NCI-H460 (cell line): ENCODE measurements at regions not wholly inside any gene's neighbourhood (a gene's known extent, or its start where the extent isn't known, plus 50 kb on each side); places are given as distances from the start of the nearest gene placed in this dataset.

Experiments
- DNase-seq: peaks from one replicate; pipeline ENCODE4 v3.0.0-alpha.2; 2016; ENCODE audit warnings: low read depth; ENCODE audit errors: extremely low read depth

DNA sequence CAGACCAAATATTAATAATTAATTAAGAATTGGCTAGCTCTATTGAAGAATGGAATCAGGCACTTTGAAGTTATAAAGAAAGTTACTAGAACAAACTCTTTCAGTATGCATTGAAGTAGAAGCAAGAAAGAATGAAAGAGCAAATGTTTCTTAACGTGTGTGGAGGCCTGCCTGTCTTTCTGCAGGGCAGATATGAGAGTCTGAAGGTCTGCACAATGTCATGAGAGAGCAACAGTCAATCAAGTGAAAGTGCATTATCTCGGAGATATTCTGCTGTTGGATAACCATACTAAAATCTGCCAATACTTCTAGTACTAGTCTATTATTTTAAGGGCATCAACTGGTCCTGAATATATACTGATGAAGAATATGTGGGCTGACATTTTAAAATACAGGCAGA is 1270.8 kb downstream of the ZPLD1 start:
- DNase-seq = no peak

DNA sequence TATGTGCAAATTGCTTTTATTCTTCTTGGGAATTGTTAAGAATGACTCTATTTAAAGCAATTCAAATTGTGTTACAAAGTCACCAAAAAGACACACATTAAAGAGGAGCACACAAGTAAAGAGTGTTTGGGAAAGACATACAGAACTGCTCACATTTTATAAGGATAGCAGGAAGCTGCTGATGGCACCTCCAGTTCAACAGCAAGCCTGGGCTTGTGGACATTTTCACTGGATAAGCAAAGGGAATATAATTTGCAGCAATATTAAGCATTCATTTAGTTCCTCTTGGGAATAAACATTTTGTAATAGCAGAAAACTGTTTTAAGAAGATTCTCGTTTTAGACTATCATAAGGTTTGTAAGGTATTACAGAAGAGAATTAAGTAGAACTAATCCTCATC is 1271.9 kb downstream of the ZPLD1 start:
- no peak for DNase-seq

DNA sequence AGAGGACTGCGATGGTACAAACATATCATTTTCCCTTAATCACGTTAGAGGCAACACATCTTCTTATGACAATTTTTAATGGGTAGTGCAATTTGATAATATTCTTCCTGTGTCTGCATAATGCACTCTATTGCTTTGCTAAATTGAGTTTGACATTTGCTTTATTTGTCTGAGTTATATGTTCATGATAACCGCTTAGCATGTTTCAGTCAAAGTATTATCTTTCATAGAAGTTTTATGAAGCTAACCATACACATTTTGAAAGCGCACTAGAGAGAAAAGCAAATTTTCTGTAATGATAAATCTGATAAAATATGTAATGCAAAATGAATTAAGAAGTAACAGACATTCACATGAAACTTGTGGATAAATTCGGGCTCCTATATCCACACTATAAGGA is 1276.9 kb downstream of the ZPLD1 start:
- no peak for DNase-seq

DNA sequence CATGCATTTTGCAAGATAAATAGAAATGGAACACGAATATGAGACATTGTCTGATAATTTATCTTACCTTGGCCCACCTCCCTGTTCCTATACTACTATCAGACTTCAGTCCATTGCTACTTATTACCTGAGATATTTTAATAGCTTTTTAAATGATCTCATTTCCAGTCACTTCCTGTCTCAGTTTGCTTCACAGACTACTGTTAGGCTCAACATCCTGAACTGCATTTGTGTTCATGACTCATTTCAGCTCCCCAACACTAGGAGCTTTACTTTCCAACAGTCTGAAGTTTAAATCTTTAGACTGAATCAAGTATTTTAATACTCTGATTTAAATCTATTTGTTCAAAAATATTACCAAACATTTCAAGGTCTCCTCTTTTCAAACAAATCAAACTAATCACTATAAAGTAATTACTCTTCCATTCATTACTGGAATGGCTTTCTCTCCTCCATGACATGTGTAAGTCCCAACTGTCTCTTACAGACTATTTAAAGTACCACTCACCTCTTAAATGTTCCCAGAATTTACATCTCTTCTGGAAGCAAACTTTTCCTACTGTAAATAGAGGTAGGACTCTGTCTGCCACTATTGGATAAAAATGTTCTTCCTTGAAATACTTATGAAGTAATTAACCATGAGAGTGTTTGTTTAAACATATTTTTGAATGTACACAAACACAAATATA is 1277.6 kb downstream of the ZPLD1 start:
- DNase-seq = peak; percentile 1

DNA sequence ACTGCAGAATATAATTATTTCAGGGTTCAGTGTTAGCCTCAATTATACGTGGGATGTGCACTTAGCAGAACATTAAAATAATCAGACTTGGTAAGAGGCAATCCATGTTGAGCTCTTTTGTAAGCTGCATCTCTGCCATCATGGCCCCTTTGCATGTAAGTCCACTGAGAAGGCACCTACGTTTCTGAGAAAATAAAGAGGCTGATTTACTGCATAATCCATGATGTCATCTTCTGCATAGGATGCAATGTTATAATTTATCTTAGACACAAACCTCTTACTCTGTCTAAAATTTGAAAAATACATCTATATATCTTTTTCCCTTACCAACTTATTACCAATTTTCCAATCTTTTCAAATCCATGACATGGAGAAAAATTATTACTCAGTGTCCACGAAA is 1294.7 kb downstream of the ZPLD1 start:
- DNase-seq = no peak

DNA sequence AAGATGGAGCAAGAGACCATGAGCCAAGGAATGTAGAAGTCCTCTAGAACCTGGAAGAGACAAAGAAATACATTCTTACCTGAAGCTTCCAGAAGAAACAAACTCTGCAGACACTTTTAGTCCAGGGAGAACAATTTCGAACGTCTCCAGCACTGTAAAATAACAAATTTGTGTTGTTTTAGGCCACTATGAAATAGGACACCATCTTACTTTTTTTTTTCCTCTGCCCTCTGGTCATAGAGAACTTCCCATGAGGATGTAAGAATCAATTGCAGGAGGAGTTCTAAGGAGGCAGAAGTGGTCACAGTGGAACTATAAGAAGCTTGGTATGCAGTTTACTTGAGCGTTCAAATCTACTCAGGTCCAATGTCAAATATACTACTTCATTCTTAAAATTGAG is 1295.9 kb downstream of the ZPLD1 start:
- DNase-seq = no peak

DNA sequence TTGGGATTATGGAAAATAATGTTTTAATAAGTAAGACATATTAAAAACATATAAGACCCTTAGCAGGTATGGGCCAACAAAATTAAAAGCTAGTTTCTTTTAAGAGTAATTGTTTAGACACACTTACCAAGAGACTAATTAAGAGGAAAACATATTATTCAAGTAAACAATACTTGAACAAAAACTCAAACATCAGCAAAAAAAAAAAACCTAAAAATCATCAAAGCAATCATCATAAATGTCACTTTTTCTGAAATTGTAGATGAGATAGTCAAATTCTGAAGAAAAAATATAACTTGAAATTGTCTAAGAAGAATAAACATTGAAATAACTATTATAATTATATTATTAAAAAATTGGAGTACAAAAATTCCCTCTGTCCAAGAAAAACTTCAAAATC is 1318.2 kb downstream of the ZPLD1 start:
- no peak for DNase-seq

DNA sequence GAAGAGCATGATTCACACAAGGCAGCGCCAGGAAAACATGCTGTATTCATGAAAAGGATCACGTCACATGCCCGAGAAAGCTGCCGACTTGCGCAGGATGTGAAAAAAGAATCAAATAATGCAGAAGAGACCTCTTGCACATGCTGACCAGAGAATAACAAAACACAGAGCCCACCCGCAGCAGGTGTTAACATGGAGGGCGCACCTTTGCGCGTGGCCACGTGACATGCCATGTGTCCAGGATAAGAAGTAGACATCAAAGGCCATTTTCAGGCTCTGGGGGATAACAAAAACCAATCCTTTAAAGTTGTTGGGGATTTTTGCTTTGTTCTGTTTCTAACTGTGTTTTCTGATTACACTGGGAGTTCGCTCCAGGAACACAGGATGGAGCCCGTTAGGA is 1332.8 kb downstream of the ZPLD1 start:
- no peak for DNase-seq

DNA sequence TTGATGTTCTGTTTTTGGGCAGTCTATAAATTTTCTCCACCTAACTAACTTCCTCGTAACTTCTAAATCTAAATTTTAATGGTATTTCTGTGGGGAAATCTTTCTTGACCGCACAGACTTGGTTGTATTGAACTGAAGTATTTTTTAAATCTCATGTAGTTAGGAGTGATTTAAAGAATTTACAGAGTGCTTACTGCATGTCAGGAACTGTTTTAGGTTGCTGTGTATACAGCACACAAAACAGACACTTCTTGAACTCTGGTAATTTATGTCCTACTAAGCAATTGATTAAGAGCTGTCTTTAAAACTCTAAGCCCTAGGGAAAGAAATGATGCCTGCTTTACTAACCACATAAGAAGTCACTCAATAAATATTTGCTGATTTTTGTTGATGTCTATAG is 1350.2 kb downstream of the ZPLD1 start:
- DNase-seq = no peak

DNA sequence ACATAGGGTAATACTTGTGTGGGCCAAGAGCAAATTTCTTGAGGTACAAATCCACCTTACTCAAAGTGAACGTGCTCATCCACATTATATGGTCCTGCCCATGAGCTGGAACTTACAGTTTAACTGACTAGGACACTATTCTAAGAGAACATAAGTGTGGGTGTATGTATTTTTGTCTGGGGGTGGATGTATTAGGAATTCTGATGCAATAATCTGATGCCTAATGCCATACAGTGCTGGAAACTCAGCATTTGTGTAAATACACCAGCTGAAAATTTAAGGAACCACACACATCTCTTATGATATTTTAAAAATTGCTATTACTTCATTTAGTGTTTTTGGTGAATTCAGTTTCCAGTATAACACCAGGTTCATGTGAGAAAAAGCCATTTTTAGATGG is 1350.7 kb downstream of the ZPLD1 start:
- no peak for DNase-seq

DNA sequence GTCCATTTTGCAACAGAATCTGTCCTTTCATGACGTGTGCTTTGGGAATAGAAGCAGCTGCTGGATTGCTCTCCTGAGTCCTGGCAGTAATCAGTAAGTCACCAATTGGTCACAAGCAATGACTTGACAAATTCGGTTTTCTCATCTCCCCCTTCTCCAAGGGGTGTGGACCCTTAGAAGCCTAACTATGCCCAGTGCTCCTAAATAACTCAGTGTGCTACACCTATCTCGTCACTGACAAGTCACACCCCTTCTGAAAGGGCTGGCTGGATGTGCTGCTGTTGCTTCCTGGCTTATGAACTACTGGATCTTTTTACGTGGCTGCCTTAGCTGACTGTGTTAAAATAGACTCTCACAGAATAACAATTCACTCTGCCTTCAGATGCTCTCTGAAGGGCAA is 1351.5 kb downstream of the ZPLD1 start:
- DNase-seq = peak; percentile 30

DNA sequence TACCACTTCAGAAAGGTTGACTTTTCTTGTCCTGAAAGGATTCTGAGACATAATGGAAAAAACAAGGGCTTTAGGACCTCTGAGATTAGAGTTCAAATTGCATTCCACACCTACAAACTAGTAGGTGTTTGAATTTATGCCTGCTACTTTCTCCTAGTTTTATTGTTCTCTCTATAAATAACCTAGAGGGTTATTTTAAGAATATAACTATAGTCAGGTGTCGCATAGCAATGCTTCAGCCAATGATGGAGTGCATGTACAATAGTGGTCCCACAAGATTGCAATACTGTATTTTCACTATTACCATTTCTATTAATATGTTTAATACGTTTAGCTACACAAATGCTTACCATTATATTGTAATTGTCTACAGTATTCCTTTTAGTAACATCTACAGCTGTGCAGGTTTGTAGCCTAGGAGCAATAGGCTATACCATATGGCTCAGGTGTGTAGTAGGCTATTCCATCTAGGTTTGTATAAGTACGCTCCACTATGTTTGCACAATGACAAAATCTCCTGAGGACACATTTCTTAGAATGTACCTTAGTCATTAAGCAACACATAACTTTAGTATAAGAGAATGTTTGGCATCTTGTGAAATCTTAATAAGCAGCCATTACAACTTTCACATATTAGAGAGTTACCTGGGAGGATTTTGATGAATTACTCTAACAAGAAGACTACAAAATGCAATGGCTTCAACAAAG is 1352.5 kb downstream of the ZPLD1 start:
- no peak for DNase-seq

DNA sequence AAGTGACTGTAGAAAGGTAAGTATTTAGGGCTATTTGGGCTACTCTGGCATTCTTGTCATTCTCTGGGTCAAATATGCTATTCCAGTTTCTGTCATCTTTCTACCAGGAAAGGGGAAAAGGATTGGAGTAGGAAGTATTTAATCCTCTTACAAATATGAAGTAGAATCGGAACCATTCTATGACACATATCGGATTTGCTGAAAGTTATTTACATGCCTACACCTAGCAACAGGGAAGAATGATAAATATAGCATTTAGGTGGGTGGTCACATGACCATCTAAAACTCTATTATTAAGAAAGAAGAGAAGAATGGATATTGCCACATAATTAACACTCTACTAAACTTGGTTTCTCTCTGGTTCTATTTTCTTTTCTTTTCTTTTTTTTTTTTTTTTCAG is 1353.1 kb downstream of the ZPLD1 start:
- DNase-seq = no peak

DNA sequence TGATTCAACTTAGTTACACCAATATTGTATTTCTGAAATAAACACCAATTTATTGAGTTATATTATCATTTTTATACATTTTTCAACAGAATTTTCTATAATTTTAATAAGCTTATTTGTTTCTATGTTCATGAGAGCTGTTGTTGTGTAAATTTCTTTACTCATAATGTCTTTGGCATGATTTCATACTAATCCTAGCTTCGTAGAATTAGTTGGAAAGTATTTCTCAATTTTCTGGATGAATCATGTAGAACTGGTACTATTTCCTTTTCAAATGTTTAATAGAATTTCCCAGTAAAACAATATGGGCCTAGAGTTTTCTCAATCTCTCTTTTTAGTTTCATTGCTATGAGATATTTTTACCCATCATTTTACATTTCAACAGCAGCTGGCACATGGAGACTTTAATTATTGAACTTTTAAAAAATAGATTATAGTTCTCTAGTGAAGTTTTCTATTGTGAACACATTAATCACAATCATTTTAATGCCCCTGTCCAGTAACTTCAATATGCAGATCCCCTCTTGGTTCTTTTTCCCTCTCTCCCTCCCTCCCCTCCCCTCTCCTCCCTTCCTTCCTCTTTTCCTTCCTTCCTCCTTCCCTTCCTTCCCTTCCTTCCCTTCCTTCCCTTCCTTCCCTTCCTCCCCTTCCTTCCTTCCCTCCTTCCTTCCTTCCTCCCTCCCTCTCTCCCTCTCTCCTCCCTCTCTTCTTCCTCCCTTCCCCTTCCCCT is 1357.1 kb downstream of the ZPLD1 start:
- DNase-seq = no peak

DNA sequence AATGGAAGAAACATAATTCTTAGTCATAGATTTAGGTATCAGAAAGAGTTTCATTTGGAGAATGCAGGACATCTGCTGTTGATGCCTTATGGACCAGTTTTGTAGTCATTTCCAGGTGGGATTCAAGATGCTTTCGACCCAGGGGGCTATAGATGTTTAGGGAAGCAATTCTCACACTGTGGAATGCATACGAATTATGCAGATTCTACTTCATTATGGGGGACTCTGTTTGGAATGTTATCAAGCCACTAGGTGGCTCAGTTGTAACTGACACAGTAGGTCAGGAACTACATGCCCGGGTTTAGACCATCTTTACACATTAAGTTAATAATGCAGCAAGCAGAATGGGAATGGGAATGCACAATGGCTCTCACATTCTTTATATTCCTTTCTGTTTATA is 1359.8 kb downstream of the ZPLD1 start:
- no peak for DNase-seq

DNA sequence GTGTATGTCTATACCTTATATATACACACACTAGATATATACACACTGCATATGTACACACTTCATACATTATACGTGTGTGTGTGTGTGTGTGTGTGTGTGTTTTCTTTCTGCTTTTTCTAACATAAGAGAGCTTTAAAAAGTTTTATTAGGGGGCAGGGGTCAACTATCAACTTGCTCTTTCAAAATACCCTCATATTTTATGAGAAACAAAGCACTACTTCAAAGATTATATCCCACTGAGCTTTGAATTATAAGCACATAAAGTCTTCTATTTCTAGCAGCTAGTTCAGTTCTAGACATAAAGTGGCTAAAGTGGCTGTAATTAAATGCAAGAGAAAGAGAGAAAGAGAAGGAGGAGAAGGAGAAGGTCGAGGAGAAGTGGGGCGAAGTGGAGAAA is 1361.3 kb downstream of the ZPLD1 start:
- no peak for DNase-seq

DNA sequence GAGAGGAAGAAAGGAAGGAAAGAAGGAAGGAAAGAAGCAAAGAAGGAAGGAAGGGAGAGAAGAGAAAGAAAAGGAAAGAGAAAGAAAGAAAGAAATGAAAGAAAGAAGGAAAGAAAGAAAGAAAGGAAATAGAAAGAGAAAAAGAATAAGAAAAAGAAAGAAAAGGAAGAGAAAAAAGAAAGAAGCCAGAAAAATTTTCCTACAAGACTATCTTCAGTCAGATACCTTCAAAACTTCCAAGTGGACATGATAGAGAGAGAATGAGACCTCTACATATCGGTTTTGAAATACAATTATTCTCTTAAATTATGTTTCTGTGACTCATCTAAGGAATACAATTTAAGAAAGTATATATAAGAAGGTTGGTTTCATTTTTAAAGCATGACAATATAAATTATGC is 1369.0 kb downstream of the ZPLD1 start:
- DNase-seq = no peak

DNA sequence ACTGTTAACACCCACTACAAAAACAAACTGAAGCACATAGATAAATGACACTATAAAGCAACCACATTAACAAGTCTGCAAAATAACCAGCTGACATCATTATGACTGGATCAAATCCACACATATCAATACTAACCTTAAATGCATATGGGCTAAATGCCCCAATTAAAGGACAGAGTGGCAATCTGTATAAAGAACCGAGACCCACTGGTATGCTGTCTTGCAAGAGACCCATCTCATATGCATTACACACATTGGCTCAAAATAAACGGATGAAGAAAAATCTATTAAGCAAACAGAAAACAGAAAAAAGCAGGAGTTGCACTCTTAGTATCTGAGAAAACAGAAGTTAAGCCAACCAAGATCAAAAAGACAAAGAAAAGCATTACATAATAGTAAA is 1375.4 kb downstream of the ZPLD1 start:
- no peak for DNase-seq

DNA sequence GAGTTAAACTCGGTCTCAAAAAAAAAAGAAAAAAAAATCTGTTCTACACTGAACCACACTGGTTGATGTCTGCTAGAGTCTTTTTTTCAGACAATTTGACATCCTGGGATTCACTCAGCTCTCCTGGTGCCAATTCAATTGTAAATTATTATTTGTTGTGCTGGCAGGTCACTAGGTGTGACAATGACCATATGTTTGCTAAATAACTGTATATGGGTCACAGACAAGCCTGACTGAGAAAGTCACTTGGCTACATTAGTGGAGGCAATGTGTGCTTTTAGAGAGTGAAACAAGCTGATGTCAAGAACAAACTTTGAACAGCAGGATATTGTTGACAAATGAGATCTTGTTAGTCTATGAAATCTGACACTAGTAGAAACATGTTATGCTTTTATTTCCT is 1379.1 kb downstream of the ZPLD1 start:
- DNase-seq = no peak

DNA sequence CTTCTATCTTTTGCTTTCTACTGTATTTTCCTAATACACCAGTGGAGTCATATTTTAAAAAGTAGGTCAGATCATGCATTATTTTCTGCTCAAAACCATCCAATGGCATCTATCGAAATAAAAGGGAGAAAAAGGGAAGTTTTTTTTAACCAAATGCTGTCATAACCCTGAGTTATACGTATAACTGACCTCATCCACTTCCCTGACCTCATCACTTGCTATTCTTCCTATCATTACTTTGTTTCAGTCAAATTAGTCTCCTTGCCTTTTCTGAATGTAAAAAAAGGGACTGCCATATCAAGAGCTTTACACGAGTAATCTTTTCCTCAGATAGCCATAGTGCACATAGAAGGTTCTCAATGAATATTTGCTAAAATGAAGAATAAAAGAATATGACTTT is 1383.6 kb downstream of the ZPLD1 start:
- DNase-seq = no peak

DNA sequence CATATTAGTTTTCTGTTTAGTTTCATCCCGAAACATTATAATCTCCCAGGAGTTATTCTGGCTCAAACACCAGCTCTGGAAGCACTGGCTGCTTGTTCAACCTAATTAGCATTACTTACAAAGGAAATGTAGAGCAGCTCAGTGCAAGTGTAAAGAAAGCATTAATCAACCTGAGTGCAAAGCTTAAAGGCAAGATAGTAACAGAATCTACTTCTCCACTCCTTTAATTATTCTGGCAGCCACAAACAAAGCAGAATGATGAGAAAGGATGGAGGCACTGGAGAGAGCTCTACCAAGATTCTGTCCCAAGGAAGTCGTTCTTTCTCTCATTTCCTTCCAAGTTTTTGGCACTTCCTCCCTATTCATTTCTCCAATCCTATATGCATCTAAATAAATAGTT is 1384.0 kb downstream of the ZPLD1 start:
- DNase-seq = no peak

DNA sequence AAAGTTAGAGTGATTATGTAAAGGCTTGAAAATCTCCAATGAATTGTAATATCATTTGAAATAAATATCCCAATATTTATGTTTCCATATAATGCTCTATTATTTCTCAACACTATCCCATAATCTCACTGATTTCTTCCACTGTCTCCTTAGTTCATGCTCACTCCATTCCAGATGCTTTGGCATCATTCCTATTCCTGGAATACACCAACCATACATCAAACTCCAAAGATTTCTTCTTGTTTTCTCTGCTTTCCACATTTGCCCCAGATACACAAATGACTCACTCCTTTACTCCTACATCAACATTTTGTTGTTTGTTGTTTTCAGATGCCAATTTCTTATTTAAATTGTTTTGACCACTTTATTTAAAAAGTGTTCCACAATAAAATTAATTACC is 1390.8 kb downstream of the ZPLD1 start:
- DNase-seq = no peak
